ENCODE measurements at regions not wholly inside any gene's neighbourhood (a gene's known extent, or its start where the extent isn't known, plus 50 kb on each side); places are given as distances from the start of the nearest gene placed in this dataset.

DNA sequence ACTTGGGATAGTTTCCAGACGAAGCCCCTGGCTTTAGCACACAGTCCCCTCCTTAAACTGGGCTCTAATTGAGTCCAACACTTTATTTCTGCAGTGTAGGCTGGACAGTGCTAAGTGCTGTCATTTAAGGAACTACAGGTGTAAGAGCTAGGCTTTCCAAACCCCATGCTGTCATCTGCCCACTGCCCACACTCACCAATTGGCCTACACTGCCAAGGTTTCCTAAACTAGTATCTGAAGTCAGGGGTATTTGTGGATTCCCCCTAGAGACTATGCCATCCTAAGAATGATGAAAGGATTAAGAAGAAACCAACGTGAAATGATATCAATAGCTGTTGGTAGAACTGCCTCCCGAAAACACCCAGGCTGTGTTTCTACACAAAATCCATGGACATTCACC, 160.9 kb downstream of the TBX15 start:
- no peak overlapping the region for H2BK120ac ChIP-seq (ENCODE audit: low read depth, low read length)
- H3K36me3 ChIP-seq (ENCODE audit: control insufficient read depth, insufficient read depth, low read length), result no peaks in the 10 kb centered on the region
- H3K18ac ChIP-seq (ENCODE audit: low read depth, low read length), result no peak overlapping the region
- H4K91ac ChIP-seq (ENCODE audit: insufficient read depth, low read depth, low read length), result no peak overlapping the region
- H3K56ac ChIP-seq (ENCODE audit: extremely low read depth, insufficient read depth, low read length), result no peak overlapping the region
- H3K4me1 ChIP-seq (ENCODE audit: control insufficient read depth, insufficient read depth, low read length), result no peaks in the 10 kb centered on the region
- intact Hi-C loops (cut with micrococcal nuclease), result no loop called here
- H4K20me1 ChIP-seq (ENCODE audit: insufficient read depth, low read length), result no peaks in the 10 kb centered on the region
- H3K9me1 ChIP-seq (ENCODE audit: insufficient read depth, low read length), result no peaks in the 10 kb centered on the region
- H2BK20ac ChIP-seq (ENCODE audit: low read depth, low read length), result no peak overlapping the region
- no peak overlapping the region for H2AK9ac ChIP-seq (replicated peaks; ENCODE audit: low read depth, low read length, poor library complexity)
- H3K4me2 ChIP-seq (ENCODE audit: low read depth, low read length), result no peak overlapping the region
- H3K9me3 ChIP-seq (ENCODE audit: control insufficient read depth, insufficient read depth, low read length), result no peaks in the 10 kb centered on the region
- H2BK5ac ChIP-seq (ENCODE audit: low read depth, low read length, poor library complexity, severe bottlenecking), result no peak overlapping the region
- H2AFZ ChIP-seq (replicated peaks; ENCODE audit: low read length, poor library complexity), result no peak overlapping the region
- H4K5ac ChIP-seq (ENCODE audit: low read depth, low read length), result no peak overlapping the region
- dilution Hi-C loops (cut with HindIII; ENCODE audit: low sequenced_read_pairs, unreplicated experiment), result no loop called here
- no peak overlapping the region for H3K23ac ChIP-seq (ENCODE audit: low read depth, low read length)
- H3K27ac ChIP-seq (ENCODE audit: insufficient read depth, low read length), result no peak overlapping the region
- ATAC-seq (ENCODE audit: low read depth) (no peak), DNase-seq (no peak)
- H3K4ac ChIP-seq (ENCODE audit: low read depth, low read length), result no peak overlapping the region
- H3K27me3 ChIP-seq (ENCODE audit: control insufficient read depth, insufficient read depth, low read length), result no peaks in the 10 kb centered on the region
- no peak overlapping the region for H3K14ac ChIP-seq (replicated peaks; ENCODE audit: low read depth, low read length)
- H3K79me1 ChIP-seq (ENCODE audit: low read depth in 1 of 2, low read length in 2 of 2), result no peaks in the 10 kb centered on the region
- H4K8ac ChIP-seq (ENCODE audit: low read depth in 2 of 2, low read length in 2 of 2), result no peak overlapping the region
- TF ChIP-seq NFE2L2 (IDR thresholded peaks at IDR 0.05; ENCODE audit: low read depth, low read length) (no peak), CHD1 (IDR thresholded peaks at IDR 0.05; ENCODE audit: low read depth, low read length) (no peak), MXI1 (IDR thresholded peaks at IDR 0.05; ENCODE audit: borderline replicate concordance, low read depth, low read length) (no peak), BHLHE40 (IDR thresholded peaks at IDR 0.05; ENCODE audit: low read depth, low read length) (no peak), RAD21 (IDR thresholded peaks at IDR 0.05; ENCODE audit: low read length) (no peak), FOS (IDR thresholded peaks at IDR 0.05; ENCODE audit: low read depth, low read length) (no peak), MAFK (IDR thresholded peaks at IDR 0.05; ENCODE audit: low read depth, low read length) (no peak), MAZ (IDR thresholded peaks at IDR 0.05; ENCODE audit: borderline replicate concordance, low read depth, low read length) (no peak), SMC3 (IDR thresholded peaks at IDR 0.05; ENCODE audit: low read depth, low read length) (no peak)
- TF ChIP-seq, protein P1, sequence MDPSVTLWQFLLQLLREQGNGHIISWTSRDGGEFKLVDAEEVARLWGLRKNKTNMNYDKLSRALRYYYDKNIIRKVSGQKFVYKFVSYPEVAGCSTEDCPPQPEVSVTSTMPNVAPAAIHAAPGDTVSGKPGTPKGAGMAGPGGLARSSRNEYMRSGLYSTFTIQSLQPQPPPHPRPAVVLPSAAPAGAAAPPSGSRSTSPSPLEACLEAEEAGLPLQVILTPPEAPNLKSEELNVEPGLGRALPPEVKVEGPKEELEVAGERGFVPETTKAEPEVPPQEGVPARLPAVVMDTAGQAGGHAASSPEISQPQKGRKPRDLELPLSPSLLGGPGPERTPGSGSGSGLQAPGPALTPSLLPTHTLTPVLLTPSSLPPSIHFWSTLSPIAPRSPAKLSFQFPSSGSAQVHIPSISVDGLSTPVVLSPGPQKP (IDR thresholded peaks at IDR 0.05; ENCODE audit: borderline replicate concordance, low read depth, low read length), result no peak
- TF ChIP-seq, protein P2, sequence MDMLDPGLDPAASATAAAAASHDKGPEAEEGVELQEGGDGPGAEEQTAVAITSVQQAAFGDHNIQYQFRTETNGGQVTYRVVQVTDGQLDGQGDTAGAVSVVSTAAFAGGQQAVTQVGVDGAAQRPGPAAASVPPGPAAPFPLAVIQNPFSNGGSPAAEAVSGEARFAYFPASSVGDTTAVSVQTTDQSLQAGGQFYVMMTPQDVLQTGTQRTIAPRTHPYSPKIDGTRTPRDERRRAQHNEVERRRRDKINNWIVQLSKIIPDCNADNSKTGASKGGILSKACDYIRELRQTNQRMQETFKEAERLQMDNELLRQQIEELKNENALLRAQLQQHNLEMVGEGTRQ (IDR thresholded peaks at IDR 0.05; ENCODE audit: low read depth, low read length), result no peak
- ChIA-PET CTCF (no interaction called here), POLR2A (ENCODE audit: unreplicated experiment) (no interaction called here)
- H3K9ac ChIP-seq (ENCODE audit: low read depth, low read length), result no peak overlapping the region
- in situ Hi-C loops (cut with MboI; ENCODE audit: low sequenced_read_pairs), result no loop called here
- H3K4me3 ChIP-seq (ENCODE audit: insufficient read depth, low read depth, low read length), result no peak overlapping the region
- H2AK5ac ChIP-seq (ENCODE audit: low read depth, low read length), result no peak overlapping the region
- BruUV-seq (replicated peaks), result no TSS peak
- no peak overlapping the region for H2BK15ac ChIP-seq (ENCODE audit: low read depth, low read length)
- 83% methylated on average over 1 of the region's 3 CpGs; no CpG with 5 or more reads in 1 of the 2 experiments for WGBS, 2 experiments (ENCODE audit: extremely low coverage in 2 of 2, insufficient read length in 1 of 2)
